GM18858 (cell line): ENCODE measurements at regions not wholly inside any gene's neighbourhood (a gene's known extent, or its start where the extent isn't known, plus 50 kb on each side); places are given as distances from the start of the nearest gene placed in this dataset.

Experiments used
- ATAC-seq: cut with Tn5 transposase; IDR thresholded peaks from one replicate; pipeline ENCODE4 v1.9.1; 2021; ENCODE audit not compliant: unreplicated experiment

DNA sequence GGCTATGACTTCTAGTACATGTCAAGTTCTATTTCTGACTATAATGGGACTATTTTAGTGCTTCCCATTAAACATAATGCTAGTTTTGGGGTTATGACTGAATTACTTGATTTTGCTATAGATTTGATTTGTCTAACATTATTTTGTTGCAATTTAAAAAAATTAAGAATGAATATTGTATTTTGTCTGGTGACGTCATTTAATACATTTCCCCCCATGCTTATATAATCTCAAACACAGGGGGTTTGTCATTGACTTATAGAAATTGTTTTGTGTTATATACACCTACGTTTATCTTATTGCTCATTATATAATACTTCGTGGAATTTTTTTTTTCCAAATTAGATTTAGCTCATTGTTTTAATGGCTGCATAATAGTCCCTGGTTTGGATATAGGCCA lies 270.3 kb upstream of the VLDLR start:
- no peak for ATAC-seq

DNA sequence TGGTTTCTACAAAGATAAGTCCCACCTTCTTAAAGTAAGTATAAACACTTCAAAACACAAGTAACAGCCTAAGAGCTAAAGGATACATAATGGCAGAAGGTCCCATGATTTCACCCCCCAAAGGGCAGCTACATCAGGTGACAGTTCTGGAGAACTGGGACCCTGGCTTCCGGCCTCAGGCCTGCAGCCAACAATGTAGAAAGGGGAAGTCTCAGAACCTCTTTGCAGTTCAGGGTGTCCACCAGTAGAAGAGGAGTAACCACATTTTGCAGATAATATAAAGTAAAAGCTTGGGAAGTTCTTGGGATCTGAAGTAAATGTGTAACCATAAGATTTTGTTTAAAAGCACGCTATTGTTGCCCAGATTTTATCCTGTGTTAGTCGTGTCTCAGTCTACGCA lies 267.4 kb upstream of the VLDLR start:
- ATAC-seq = no peak

DNA sequence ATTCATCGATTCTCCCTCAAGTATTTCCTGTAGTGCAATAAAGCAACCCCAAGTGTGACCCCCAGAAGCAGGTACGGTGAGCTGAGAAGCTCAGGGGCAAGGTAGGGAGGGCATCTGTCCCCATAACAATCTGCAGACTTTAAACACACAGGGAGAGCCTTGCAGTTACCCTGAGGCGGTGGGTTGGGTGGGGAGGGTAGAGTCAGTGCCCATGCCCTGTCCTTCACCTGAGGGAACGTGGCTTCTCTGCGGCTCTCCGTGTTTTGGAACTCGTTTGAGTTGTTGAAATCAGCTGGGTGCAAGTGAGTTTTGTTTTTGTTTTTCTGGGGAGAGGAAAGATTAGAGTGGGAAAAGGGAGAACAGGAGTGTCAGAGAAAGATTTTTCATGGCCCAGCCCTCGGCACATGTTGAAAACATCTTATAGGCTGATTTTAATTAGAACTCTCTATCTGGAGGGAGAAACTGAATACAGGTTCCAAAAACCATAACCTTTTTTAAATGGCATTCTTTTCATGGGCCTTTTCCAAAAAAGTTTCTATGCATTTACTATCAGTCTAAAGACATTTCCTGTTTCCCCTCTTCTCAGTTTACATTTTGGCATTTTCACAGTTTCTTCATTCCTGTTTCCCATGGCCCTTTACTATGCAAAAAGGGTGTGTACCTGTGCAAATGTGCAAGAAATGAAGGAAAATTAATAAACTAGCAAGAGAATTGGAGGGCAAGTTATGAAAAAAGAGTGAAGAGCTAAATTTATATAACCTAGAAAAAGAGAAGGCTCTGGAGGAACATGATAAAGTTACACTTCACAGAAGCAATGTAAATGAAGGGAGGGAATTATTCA lies 266.5 kb upstream of the VLDLR start:
- no peak for ATAC-seq

DNA sequence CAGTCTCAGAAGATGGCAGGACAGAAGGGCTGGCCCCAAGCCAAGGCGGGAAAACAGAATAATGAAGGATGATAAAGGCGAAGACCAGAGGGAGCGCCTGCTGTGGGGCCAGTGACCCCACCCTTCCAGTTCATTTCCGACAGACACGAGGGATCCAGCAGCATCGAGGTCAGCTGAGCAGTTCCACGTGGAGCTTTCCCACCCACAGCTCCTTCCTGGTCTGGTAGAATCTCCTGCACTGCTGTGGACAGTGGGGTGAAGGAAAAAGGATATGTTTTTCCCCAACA lies 265.9 kb upstream of the VLDLR start:
- no peak for ATAC-seq

DNA sequence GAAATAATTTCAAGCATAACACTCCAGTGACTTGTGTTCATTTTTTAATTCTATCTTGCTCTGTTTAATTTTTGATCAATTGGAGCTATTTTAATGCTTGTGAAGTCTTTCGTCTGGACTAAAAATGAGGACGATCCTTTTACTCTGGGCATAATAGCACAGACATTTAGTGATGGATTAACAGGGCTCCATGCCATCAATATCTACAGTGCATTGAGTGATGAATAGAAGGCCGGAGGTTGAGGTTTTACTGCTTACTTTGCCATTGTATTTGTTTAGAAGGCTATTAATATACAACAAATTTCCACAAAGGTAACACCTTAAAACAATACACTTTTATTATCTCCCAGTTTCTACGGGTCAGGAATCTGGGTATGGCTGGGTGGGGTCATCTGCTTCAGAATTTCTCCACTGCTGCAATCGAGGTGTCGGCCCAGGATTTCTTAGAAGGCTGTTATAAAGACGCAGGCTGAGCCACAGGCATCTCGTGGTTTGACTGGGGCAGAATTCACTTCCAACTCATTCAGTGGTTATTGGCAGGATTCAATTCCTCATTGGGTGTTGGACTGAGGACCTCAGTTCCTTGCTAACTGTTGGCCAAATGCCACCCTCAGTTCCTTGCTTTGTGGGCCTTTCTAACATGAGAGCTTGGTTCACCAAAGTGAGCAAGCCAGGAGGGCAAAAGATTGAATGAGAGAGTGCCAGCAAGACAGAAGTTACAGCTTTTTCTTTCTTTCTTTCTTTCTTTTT lies 265.4 kb upstream of the VLDLR start:
- ATAC-seq = no peak

DNA sequence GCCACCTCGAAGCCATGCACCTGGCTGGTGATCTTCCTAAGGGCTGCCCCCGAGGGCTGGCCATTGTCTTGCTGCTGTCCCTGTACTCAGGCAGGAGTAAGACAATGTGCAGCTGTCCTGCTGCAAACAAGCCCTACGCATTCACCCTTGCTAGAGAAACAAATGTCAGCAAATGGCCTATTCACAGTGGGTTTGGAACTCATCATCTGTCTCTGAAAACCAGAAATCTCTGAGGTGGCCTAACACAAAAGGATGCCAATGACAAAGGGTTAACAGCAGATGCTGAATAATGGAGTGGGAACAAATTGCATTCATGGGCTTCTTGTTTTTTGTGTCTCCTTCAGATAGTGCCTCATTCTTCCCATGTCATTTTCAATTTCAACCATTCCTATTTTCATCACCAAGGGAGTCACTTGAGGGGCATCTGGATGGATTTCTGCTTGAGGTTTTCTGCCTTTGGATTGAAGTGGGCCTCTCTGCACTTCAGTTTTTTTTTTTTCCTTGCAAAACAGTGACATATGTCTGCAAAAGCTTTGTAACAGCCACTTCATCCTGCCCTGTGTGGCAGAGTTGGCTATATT lies 261.6 kb upstream of the VLDLR start:
- no peak for ATAC-seq

DNA sequence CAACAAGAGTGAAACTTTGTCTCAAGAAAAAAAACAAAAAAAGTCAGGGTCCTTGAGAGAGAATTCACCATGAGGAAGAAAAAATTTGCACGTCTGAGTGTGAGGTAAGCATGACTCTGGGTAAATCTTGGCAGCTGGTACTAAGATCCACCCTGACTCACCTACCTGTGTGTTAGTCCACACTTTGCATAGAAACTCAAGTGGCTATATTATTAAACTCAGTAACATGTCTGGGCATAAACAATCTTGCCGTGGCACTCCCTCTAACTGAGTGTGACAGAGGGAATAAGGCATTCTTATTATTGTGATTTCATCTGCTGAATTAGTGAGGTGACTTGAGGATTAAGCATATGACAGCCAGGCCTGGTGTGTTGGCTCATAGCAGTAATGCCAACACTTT lies 259.4 kb upstream of the VLDLR start:
- no peak for ATAC-seq

DNA sequence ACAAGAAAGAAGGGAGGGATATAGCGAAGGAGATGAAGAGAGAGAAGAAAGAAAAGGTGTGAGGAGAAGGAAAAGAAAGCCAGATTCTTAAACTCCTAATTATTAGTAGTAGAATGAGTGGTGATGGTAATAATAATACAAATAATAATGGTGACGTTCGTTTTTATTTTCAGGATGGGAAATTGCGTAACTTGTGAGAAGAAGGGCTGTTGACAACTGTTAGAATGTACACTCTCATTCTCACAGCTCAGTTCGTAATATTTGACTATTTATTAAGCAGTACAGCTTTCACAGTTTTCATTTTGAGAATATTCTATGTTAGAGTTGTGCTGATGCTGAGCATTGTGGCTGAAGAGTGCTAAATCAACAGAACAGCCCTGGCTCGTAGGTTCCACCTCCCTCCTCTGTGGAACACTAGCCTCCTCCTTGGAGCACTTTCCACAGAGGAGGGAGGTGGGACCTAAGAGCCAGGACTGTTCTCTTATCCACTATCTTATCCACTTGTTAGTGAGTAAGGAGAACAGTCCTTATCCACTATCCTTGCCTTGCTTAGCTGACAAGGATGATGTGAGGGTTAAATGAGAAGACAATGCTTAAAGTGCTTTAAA lies 258.3 kb upstream of the VLDLR start:
- no peak for ATAC-seq

DNA sequence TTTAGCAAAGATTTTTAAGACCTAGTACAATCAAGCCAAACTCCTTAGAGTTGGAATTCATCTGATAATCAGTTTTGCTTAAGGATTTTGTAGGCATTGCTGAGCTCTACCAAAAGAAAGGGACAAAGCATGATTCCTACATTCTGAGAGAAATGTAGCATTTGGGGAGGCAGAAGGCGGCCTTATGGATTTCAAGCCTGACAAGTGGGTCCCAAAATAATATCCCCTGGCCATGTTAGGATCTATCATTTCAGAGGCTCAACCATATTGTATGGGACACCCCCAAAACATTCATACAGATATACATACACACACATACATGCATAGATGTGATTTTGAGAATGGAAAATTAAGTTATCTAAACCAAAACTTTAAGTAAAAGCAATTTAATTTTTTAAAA lies 257.8 kb upstream of the VLDLR start:
- ATAC-seq = no peak

DNA sequence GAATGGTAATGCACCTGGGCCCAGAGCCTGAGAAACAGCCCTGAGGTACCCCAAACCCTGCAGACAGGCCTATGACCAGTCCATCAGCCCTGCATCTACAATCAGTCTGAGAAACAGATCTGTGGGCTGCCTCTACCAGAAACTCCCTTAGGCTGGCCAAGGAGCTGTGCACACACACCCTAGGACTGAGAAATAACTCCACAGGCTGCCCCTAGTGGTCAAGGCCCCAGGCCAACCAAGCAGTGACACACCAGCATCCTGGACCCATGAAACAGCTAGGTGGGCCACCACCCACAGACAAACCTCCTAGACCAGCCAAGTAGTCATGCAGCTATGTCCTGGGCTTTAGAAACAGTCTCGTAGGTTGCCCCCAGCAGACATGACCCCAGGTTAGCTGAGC lies 253.6 kb upstream of the VLDLR start:
- ATAC-seq = no peak

DNA sequence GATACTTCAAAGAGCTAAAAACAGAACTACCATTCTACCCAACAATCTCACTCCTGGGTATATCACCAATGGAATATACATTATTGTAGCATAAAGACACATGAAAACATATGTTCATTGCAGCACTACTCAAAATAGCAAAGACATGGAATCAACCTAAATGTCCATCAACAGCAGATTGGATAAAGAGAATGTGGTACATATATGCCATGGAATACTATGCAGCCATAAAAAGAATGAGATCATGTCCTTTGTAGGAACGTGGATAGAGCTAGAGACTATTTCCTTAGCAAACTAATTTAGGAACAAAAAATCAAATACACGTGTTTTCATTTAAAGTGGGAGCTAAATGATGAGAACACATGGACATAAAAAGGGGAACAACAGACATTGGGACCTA lies 247.9 kb upstream of the VLDLR start:
- no peak for ATAC-seq

DNA sequence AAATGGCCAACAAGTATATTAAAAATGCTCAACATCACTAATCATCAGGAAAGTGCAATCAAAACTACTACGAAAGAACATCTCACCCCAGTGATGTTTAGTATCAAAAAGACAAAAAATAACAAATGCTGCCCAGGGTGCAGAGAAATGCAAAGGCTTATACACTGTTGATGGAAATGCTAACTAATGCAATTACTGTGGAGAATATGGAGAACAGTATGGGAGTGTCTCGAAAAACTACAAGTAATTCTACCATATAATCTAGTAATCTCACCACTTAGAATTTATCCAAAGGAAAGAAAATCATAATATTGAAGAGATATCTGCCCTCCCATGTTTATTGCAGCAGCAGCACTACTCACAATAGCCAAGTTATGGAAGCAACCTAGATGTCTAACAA lies 246.5 kb upstream of the VLDLR start:
- no peak for ATAC-seq

DNA sequence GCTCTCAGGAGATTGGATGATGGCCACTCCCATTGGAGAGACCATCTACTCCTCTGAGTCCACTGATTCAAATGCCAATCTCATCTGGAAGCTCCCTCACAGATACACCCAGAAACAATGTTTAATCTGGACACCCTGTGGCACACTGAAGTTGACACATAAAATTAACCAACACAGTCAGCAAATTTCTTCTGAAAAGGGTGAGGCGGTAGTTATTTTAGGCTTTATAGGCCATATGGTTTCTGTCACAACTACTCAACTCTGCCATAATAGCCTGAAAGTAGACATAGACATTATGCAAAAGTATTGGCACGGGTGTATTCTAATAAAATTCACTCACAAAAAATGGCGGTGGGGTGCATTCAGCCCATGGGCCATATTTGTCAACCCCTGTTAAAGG lies 244.5 kb upstream of the VLDLR start:
- no peak for ATAC-seq

DNA sequence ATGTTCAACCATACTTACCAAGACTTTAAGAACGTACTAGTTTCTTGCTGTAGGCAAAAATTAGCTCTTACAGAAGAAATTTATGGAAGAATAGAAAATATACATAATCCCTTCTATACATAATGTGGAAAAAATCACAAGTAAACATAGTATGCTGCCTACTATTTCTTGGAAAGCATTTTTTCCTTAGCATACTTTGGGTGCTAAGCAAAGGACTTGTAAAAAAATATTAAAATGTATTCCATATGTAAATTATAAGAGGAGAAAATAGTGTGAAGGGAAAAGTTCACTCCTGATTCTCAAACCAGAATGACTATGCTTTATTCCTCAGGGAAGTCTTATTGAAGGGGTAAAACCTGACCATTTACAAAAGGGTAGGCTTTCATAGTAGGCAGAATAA lies 243.8 kb upstream of the VLDLR start:
- ATAC-seq = no peak

DNA sequence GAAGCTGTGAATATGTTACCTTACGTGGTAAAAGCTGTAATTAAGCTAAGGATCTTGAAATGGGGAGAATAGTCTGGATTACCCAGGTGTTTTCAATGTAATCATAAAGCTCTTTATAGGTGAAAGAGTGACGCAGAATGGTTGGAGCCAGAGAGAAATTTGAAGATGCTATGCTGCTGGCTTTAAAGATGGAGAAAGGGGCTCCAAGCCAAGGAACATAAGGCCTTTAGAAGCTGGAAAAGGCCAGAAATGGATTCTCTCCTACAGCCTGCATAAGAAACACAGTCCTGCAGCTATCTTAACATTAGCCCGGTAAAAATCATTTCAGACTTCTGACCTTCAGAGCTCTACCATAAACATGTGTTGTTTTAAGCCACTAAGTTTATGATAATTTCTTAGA lies 243.3 kb upstream of the VLDLR start:
- no peak for ATAC-seq

DNA sequence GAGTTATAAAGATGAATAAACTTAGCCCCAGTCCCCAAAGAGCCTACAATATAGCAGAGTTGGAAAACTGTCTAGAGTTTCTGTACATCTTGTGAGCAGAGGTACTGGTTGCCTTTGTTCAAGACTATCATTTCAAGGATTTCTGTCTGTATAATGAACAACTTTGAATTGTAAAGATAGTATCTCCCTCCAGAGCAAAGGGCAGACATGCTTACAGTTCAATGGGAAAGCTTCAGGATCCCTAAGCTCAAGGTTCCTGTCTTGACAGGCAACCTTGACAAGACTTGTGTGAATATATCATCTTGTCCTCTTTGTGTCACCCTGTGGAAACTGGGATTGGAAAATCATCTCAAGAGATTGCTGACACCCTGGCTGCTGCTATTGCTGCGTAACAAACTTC lies 242.8 kb upstream of the VLDLR start:
- ATAC-seq = no peak

DNA sequence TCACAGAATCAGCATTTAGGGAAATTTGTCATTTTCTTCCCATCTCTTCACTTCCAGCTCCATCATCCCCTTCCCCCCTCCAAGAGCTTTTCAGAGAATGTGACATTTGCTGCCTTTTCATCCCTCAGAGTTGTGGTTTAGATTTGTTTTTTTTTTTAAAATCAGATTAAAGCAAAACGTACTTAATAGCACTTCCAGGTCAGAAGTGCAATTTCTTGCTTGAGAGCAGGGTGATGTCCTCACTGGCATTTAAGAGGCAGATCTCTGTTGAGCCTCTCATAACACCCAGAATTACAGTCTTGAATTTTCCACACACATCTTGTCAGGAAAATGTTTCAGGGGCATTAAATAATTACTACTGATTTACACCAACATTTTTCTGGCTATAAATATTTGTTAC lies 236.8 kb upstream of the VLDLR start:
- ATAC-seq = no peak

DNA sequence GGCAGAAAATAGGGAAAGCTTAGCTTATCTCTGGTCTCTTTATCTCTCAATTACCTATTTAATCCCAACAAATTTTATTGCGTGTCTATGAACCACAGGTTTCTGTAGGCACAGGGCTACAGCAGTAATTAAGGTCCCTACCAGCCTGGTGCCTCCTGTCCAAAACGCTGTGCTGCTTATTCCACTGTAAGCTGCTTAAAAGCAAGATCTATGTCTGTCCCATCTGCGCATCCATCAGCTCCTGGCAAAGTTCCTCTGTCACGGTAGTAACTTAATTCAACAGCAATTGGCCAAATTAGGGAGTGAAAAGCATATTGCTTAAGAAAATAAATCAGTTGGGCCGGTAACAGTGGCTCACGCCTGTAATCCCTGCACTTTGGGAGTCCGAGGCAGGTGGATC lies 235.8 kb upstream of the VLDLR start:
- no peak for ATAC-seq

DNA sequence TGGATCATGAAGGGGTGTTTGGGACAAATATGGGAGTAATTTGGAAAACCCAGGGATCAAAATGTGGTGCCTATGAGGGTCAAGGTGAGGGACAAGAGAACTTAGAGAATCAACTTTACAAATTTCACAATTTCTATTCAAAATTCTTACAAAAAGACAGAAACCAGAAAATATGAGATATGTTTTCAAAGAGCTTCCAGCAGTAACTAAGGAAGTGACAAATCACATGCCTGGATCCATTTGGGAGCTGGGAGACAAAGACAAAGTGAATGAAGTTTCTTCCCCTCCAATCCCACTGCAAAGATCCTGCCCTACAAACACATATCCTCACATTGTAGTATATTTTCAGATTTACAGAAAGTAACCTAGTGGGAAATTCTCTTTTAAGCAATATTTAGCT lies 235.0 kb upstream of the VLDLR start:
- no peak for ATAC-seq

DNA sequence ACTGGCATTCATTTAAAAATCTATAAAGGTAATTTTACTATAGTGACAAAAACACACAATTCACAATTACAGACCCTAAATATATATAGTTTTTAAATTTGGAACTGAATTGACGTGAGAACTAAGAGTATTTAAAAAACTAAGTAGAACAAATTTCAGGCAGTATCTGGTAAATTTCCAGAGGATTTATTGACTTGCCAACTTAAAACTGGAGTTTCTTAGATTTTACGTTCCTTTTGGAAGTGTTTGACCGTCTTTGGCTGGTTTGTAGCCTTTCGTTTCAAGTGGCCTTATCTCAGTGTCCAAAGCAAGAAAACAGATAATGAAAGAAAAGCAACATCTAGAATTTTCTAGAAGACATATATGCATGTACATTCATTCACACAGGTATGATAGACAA lies 234.4 kb upstream of the VLDLR start:
- no peak for ATAC-seq

DNA sequence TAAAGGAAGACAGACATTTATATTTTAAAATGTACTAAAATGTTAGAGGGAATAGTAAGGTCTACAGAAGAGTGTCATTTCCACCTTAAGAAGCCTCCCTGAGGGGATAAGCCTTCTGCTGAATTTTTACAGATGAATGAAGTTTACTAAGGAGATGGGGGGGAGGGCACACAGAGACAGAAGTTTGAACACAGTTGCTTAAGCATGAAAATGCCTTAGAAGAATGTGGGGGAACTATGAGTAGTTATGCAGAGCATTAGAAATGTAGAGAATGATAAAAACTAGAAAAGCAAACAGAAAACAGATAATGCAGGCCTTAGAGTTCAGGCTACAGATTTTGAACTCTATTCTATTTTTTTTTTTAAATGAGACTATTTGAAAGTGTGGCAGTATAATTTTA lies 232.2 kb upstream of the VLDLR start:
- ATAC-seq = no peak

DNA sequence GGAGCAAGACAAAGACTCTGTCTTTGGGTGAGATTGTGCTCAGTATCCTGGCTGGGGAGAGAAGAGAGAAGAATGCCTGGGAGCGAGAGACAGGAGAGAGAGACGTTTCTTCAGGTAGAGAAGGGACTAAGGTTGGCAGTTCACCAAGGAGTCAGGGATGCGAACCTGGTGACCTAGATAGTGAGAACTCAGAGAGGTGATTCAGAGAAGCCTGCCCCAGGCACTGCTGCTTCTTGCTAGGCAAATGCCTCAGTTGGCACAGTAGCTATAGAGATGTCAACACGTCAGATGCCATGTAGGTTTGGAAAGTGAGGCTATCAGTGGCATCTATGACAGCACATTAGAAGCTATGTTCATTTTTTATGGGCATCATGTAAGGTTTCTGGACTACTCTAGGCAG lies 231.6 kb upstream of the VLDLR start:
- no peak for ATAC-seq
